Right cardiac atrium (tissue), 5 donors: ENCODE measurements at regions not wholly inside any gene's neighbourhood (a gene's known extent, or its start where the extent isn't known, plus 50 kb on each side); places are given as distances from the start of the nearest gene placed in this dataset.

Experiments
- ATAC-seq, 2 donors: fragments of 200-7000 bp; cut with Tn5 transposase; one replicate each; pipeline versions ENCODE4 v1.8.0 to v1.9.1; 2020; ENCODE audit warnings: moderate library complexity in 2 of 2, mild to moderate bottlenecking in 1 of 2
- DNase-seq, 3 donors: peaks; one replicate each; pipeline ENCODE4 v3.0.0-alpha.2; 2020
- H3K27ac ChIP-seq: one replicate; pipeline ENCODE4 v1.5.1; 2013; ENCODE audit warnings: mild to moderate bottlenecking, low read length, control low read depth, moderate library complexity
- H3K27me3 ChIP-seq: one replicate; pipeline ENCODE4 v1.6.1; 2013; ENCODE audit not compliant: control insufficient read depth, insufficient read depth
- H3K4me1 ChIP-seq: one replicate; pipeline ENCODE4 v1.6.1; 2013; ENCODE audit warnings: low read length; ENCODE audit not compliant: control insufficient read depth, insufficient read depth
- H3K4me3 ChIP-seq: one replicate; pipeline ENCODE4 v1.5.1; 2013; ENCODE audit warnings: low read length, control low read depth
- H3K9me3 ChIP-seq: one replicate; pipeline ENCODE4 v1.6.1; 2013; ENCODE audit warnings: low read length; ENCODE audit not compliant: control insufficient read depth
- WGBS: extraction: QIAGEN DNeasy Blood & Tissue Kit; methylation state at CpG from one replicate; pipeline ENCODE4 v1.1.7; 2013; 5-methylcytosine and 5-hydroxymethylcytosine counted together
- intact Hi-C, 4 donors: fragments of 100-400 bp; cut with DNase I; formaldehyde crosslinking; loops; one replicate each; pipeline versions ENCODE4 v1.11.0 to v1.14.0; 2022 to 2023
- donor health status: healthy with polysubstance abuse.
- donor health status: DM: no; HTN: yes; CAD: no.
- donor health status: DM: no; HTN: no; CAD: no.
- donor health status: DM: no; HTN: yes; CAD: no; lungs with severe emphysema.
- donor health status: DM: yes; HTN: yes; CAD: no.

- 86% methylated on average over 2 of the region's 2 CpGs for WGBS
- Histone ChIP-seq H3K4me3 (no peak overlapping the region), H3K9me3 (no peaks in the 10 kb centered on the region), H3K4me1 (no peaks in the 10 kb centered on the region), H3K27ac (no peak overlapping the region), H3K27me3 (no peaks in the 10 kb centered on the region)
- ATAC-seq (no peak), DNase-seq (no peak)
- intact Hi-C loops = no loop called here
These were observed 269.6 kb upstream of the CWC22 start for GRCh38 chr2:180276733-180277132.

- Histone ChIP-seq H3K9me3 (no peaks in the 10 kb centered on the region), H3K4me3 (no peak overlapping the region), H3K27ac (no peak overlapping the region), H3K27me3 (no peaks in the 10 kb centered on the region), H3K4me1 (no peaks in the 10 kb centered on the region)
- ATAC-seq = no peak
- 89% methylated on average over 3 of the region's 3 CpGs for WGBS
- intact Hi-C loops = no loop called here
- no peak for DNase-seq
These were observed 260.9 kb upstream of the CWC22 start for GRCh38 chr2:180268006-180268405.

GRCh38 chr2:180261976-180262375, 254.9 kb upstream of the CWC22 start:
- H3K4me3 ChIP-seq = no peak overlapping the region
- ATAC-seq = no peak

GRCh38 chr2:180258579-180258978, 251.5 kb upstream of the CWC22 start:
- intact Hi-C loops = no loop called here
- no peak overlapping the region for H3K27ac ChIP-seq
- WGBS = 74% methylated on average over 1 of the region's 1 CpG
- no peak overlapping the region for H3K4me3 ChIP-seq
- H3K27me3 ChIP-seq = no peaks in the 10 kb centered on the region
- no peaks in the 10 kb centered on the region for H3K9me3 ChIP-seq
- ATAC-seq = no peak
- H3K4me1 ChIP-seq = no peaks in the 10 kb centered on the region
- no peak for DNase-seq

More at GRCh38 chr2:180261976-180262375, 254.9 kb upstream of the CWC22 start:
- H3K9me3 ChIP-seq = no peaks in the 10 kb centered on the region
- whole genome bisulfite sequencing = 75% methylated on average over 1 of the region's 1 CpG
- H3K27me3 ChIP-seq = no peaks in the 10 kb centered on the region
- no peak overlapping the region for H3K27ac ChIP-seq
- intact Hi-C loops = no loop called here
- H3K4me1 ChIP-seq = no peaks in the 10 kb centered on the region
- DNase-seq = no peak

GRCh38 chr2:180258041-180258537, 251.0 kb upstream of the CWC22 start:
- intact Hi-C loops = no loop called here
- no peak for ATAC-seq
- no peaks in the 10 kb centered on the region for H3K9me3 ChIP-seq
- H3K27me3 ChIP-seq = no peaks in the 10 kb centered on the region
- no peak for DNase-seq
- no peaks in the 10 kb centered on the region for H3K4me1 ChIP-seq
- no peak overlapping the region for H3K27ac ChIP-seq
- H3K4me3 ChIP-seq = no peak overlapping the region

- Histone ChIP-seq H3K27ac (no peak overlapping the region), H3K4me3 (no peak overlapping the region), H3K4me1 (no peaks in the 10 kb centered on the region), H3K9me3 (no peaks in the 10 kb centered on the region), H3K27me3 (no peaks in the 10 kb centered on the region)
- intact Hi-C loops = no loop called here
- ATAC-seq = no peak
- 78% methylated on average over 5 of the region's 5 CpGs for WGBS
- no peak for DNase-seq
These were observed 250.2 kb upstream of the CWC22 start for GRCh38 chr2:180257247-180257646.

GRCh38 chr2:180255981-180256380, 248.9 kb upstream of the CWC22 start:
- intact Hi-C loops = no loop called here
- Histone ChIP-seq H3K4me1 (no peaks in the 10 kb centered on the region), H3K4me3 (no peak overlapping the region), H3K27ac (no peak overlapping the region), H3K9me3 (no peaks in the 10 kb centered on the region), H3K27me3 (no peaks in the 10 kb centered on the region)
- DNase-seq (no peak), ATAC-seq (no peak)
- 47% methylated on average over 1 of the region's 1 CpG for WGBS

GRCh38 chr2:180254872-180255271, 247.8 kb upstream of the CWC22 start:
- ATAC-seq = no peak
- no peak for DNase-seq

GRCh38 chr2:180247658-180248057, 240.6 kb upstream of the CWC22 start:
- ATAC-seq (peak; percentile 50 to 75), DNase-seq (no peak)
- Histone ChIP-seq H3K27ac (no peak overlapping the region), H3K4me1 (no peaks in the 10 kb centered on the region), H3K27me3 (no peaks in the 10 kb centered on the region), H3K9me3 (no peaks in the 10 kb centered on the region), H3K4me3 (no peak overlapping the region)
- intact Hi-C loops = no loop called here
- 63% methylated on average over 2 of the region's 2 CpGs for WGBS

More at GRCh38 chr2:180254872-180255271, 247.8 kb upstream of the CWC22 start:
- Histone ChIP-seq H3K4me1 (no peaks in the 10 kb centered on the region), H3K4me3 (no peak overlapping the region), H3K9me3 (no peaks in the 10 kb centered on the region), H3K27me3 (no peaks in the 10 kb centered on the region), H3K27ac (no peak overlapping the region)
- WGBS = 30% methylated on average over 1 of the region's 1 CpG
- intact Hi-C loops = no loop called here

GRCh38 chr2:180246268-180246667, 239.2 kb upstream of the CWC22 start:
- ATAC-seq = no peak
- Histone ChIP-seq H3K27me3 (no peaks in the 10 kb centered on the region), H3K27ac (no peak overlapping the region), H3K4me1 (no peaks in the 10 kb centered on the region), H3K4me3 (no peak overlapping the region), H3K9me3 (no peaks in the 10 kb centered on the region)
- DNase-seq = peak in 1 of 3 donors; percentile 13
- WGBS = 34% methylated on average over 2 of the region's 2 CpGs
- intact Hi-C loops = no loop called here

GRCh38 chr2:180240774-180241173, 233.7 kb upstream of the CWC22 start:
- Histone ChIP-seq H3K4me3 (no peak overlapping the region), H3K9me3 (no peaks in the 10 kb centered on the region), H3K4me1 (no peaks in the 10 kb centered on the region), H3K27me3 (no peaks in the 10 kb centered on the region), H3K27ac (no peak overlapping the region)
- DNase-seq (no peak), ATAC-seq (no peak)
- intact Hi-C loops = no loop called here

- Histone ChIP-seq H3K4me1 (no peaks in the 10 kb centered on the region), H3K4me3 (no peak overlapping the region), H3K27ac (no peak overlapping the region), H3K9me3 (no peaks in the 10 kb centered on the region), H3K27me3 (no peaks in the 10 kb centered on the region)
- intact Hi-C loops = no loop called here
- peak in 1 of 3 donors; percentile 19 for DNase-seq
- no peak for ATAC-seq
- WGBS = 93% methylated on average over 8 of the region's 8 CpGs
These were observed 231.6 kb upstream of the CWC22 start for GRCh38 chr2:180238729-180239128.
